MM.1S (cell line): ENCODE measurements at regions not wholly inside any gene's neighbourhood (a gene's known extent, or its start where the extent isn't known, plus 50 kb on each side); places are given as distances from the start of the nearest gene placed in this dataset.

Experiments
- DNase-seq: peaks from one replicate; pipeline ENCODE4 v3.0.0-alpha.2; 2015
- H2AFZ ChIP-seq: fragments of 300-600 bp; sonication (generic); 2 replicates; pipeline ENCODE4 v1.6.0; 2016; ENCODE audit warnings: antibody characterized with exemption, low read length
- H3F3A ChIP-seq: fragments of 300-600 bp; sonication (generic); 2 replicates; pipeline ENCODE4 v1.6.1; 2016; ENCODE audit warnings: mild to moderate bottlenecking, antibody characterized with exemption, low read length, moderate library complexity, mixed read lengths; ENCODE audit not compliant: insufficient read depth
- H3K27ac ChIP-seq: fragments of 300-600 bp; sonication (generic); 2 replicates; pipeline ENCODE4 v1.5.1; 2016; ENCODE audit warnings: mild to moderate bottlenecking, low read length
- H3K27me3 ChIP-seq: fragments of 300-600 bp; sonication (generic); replicated peaks from 2 replicates; pipeline ENCODE4 v1.6.0; 2016; ENCODE audit warnings: low read length; ENCODE audit not compliant: insufficient read depth
- H3K36me3 ChIP-seq: fragments of 300-600 bp; sonication (generic); replicated peaks from 2 replicates; pipeline ENCODE4 v1.6.1; 2016; ENCODE audit warnings: mild to moderate bottlenecking, low read length, mixed read lengths; ENCODE audit not compliant: insufficient read depth
- H3K4me1 ChIP-seq: fragments of 300-600 bp; sonication (generic); 2 replicates; pipeline ENCODE4 v1.6.1; 2016; ENCODE audit warnings: low read length, mixed read lengths
- H3K4me2 ChIP-seq: fragments of 300-600 bp; sonication (generic); 2 replicates; pipeline ENCODE4 v1.6.0; 2016; ENCODE audit warnings: low read depth, low read length
- H3K4me3 ChIP-seq: fragments of 300-600 bp; sonication (generic); 2 replicates; pipeline ENCODE4 v1.5.1; 2016; ENCODE audit warnings: low read length, mixed read lengths
- H3K79me2 ChIP-seq: fragments of 300-600 bp; sonication (generic); 2 replicates; pipeline ENCODE4 v1.6.1; 2016; ENCODE audit warnings: mixed run types, low read length, mixed read lengths
- H3K9ac ChIP-seq: fragments of 300-600 bp; sonication (generic); 2 replicates; pipeline ENCODE4 v1.6.1; 2016; ENCODE audit warnings: low read length, mixed read lengths
- H3K9me2 ChIP-seq: fragments of 300-600 bp; sonication (generic); replicated peaks from 2 replicates; pipeline ENCODE4 v1.6.1; 2016; ENCODE audit warnings: mild to moderate bottlenecking, low read length, mixed read lengths; ENCODE audit not compliant: insufficient read depth
- H3K9me3 ChIP-seq: fragments of 300-600 bp; sonication (generic); replicated peaks from 2 replicates; pipeline ENCODE4 v1.6.1; 2016; ENCODE audit warnings: mild to moderate bottlenecking, low read length, mixed read lengths; ENCODE audit not compliant: insufficient read depth
- H4K20me1 ChIP-seq: fragments of 300-600 bp; sonication (generic); 2 replicates; pipeline ENCODE4 v1.6.1; 2016; ENCODE audit warnings: mild to moderate bottlenecking, low read length, moderate library complexity, mixed read lengths; ENCODE audit not compliant: insufficient read depth
- CTCF ChIP-seq: fragments of 300-600 bp; sonication (generic); IDR thresholded peaks from 2 replicates; pipeline ENCODE4 v1.5.1; 2016; ENCODE audit warnings: antibody characterized with exemption, low read length, mixed read lengths
- EZH2 ChIP-seq: fragments of 300-600 bp; sonication (generic); optimal IDR thresholded peaks from 2 replicates; pipeline ENCODE3; 2017; ENCODE audit warnings: low read depth, mild to moderate bottlenecking, antibody characterized with exemption, low read length, mixed read lengths
- EZH2phosphoT487 ChIP-seq: fragments of 300-600 bp; sonication (generic); IDR thresholded peaks from 2 replicates; pipeline ENCODE4 v1.6.1; 2018; ENCODE audit warnings: antibody characterized with exemption, low read length

- TF ChIP-seq EZH2phosphoT487 (no peak), CTCF (no peak), EZH2 (no peak)
- Histone ChIP-seq H3K9ac (no peak overlapping the region), H3K9me2 (no peaks in the 10 kb centered on the region), H3K9me3 (no peaks in the 10 kb centered on the region), H3K4me1 (no peaks in the 10 kb centered on the region), H2AFZ (no peak overlapping the region), H3K79me2 (no peaks in the 10 kb centered on the region), H3K27me3 (no peaks in the 10 kb centered on the region), H4K20me1 (no peaks in the 10 kb centered on the region), H3K4me2 (no peak overlapping the region), H3K4me3 (no peak overlapping the region), H3K27ac (no peak overlapping the region), H3K36me3 (no peaks in the 10 kb centered on the region), H3F3A (no peaks in the 10 kb centered on the region)
- DNase-seq = no peak
These were observed 534.1 kb downstream of the ANKRD7 start for GRCh38 chr7:118758582-118758981.

GRCh38 chr7:118759921-118760320, 535.4 kb downstream of the ANKRD7 start:
- Histone ChIP-seq H3K27me3 (no peaks in the 10 kb centered on the region), H3K9me2 (no peaks in the 10 kb centered on the region), H3K9ac (no peak overlapping the region), H4K20me1 (no peaks in the 10 kb centered on the region), H3K4me3 (no peak overlapping the region), H3K4me1 (no peaks in the 10 kb centered on the region), H3K4me2 (no peak overlapping the region), H3K27ac (no peak overlapping the region), H3K79me2 (no peaks in the 10 kb centered on the region), H3K36me3 (no peaks in the 10 kb centered on the region), H3K9me3 (no peaks in the 10 kb centered on the region), H3F3A (no peaks in the 10 kb centered on the region), H2AFZ (no peak overlapping the region)
- TF ChIP-seq EZH2 = no peak
- TF ChIP-seq CTCF = no peak
- TF ChIP-seq EZH2phosphoT487 = no peak
- no peak for DNase-seq

- DNase-seq = no peak
- Histone ChIP-seq H3K36me3 (no peaks in the 10 kb centered on the region), H3K4me3 (no peak overlapping the region), H3K4me1 (no peaks in the 10 kb centered on the region), H2AFZ (no peak overlapping the region), H4K20me1 (no peaks in the 10 kb centered on the region), H3K79me2 (no peaks in the 10 kb centered on the region), H3K9ac (no peak overlapping the region), H3K27me3 (no peaks in the 10 kb centered on the region), H3K27ac (no peak overlapping the region), H3K9me2 (no peaks in the 10 kb centered on the region), H3F3A (no peaks in the 10 kb centered on the region), H3K4me2 (no peak overlapping the region), H3K9me3 (no peaks in the 10 kb centered on the region)
- no peak for TF ChIP-seq EZH2
- TF ChIP-seq CTCF = no peak
- no peak for TF ChIP-seq EZH2phosphoT487
These were observed 537.9 kb downstream of the ANKRD7 start for GRCh38 chr7:118762451-118762850.
